Ovary (tissue), 3 donors: ENCODE measurements at regions not wholly inside any gene's neighbourhood (a gene's known extent, or its start where the extent isn't known, plus 50 kb on each side); places are given as distances from the start of the nearest gene placed in this dataset.

Experiments used
- CTCF ChIP-seq, 3 donors: fragments of 450-650 bp in 2 of 3; fragments of 200-600 bp in 1 of 3; IDR thresholded peaks; one replicate each; pipeline versions ENCODE4 v1.5.1 to v1.8.0; 2016 to 2022; ENCODE audit warnings: antibody characterized with exemption in 3 of 3, mild to moderate bottlenecking in 1 of 3
- EP300 ChIP-seq: sonication (generic); formaldehyde crosslinking; IDR thresholded peaks from one replicate; pipeline ENCODE4 v1.6.1; 2017; ENCODE audit warnings: antibody characterized with exemption
- POLR2A ChIP-seq: fragments of 450-650 bp; IDR thresholded peaks from one replicate; pipeline ENCODE4 v1.6.1; 2017; ENCODE audit warnings: antibody characterized with exemption, mild to moderate bottlenecking, moderate library complexity
- donor health status: DM: no; HTN: no; CAD: no.

- TF ChIP-seq POLR2A (no peak), CTCF (IDR thresholded peaks at IDR 0.05) (no peak), EP300 (no peak)
Observed at GRCh38 chr1:58038574-58038973, 508.0 kb downstream of the OMA1 start.
